HG03135 (cell line): ENCODE measurements at regions not wholly inside any gene's neighbourhood (a gene's known extent, or its start where the extent isn't known, plus 50 kb on each side); places are given as distances from the start of the nearest gene placed in this dataset.
"Not testable (repeated sequence)": the region's sequence is repeated elsewhere in the genome, so short reads cannot be mapped to it uniquely, and the experiment has no call there.

ENCODE experiments used
- ATAC-seq: cut with Tn5 transposase; IDR thresholded peaks from one replicate; pipeline ENCODE4 v1.9.1; 2021; ENCODE audit warnings: mild to moderate bottlenecking, moderate library complexity; ENCODE audit not compliant: unreplicated experiment

DNA sequence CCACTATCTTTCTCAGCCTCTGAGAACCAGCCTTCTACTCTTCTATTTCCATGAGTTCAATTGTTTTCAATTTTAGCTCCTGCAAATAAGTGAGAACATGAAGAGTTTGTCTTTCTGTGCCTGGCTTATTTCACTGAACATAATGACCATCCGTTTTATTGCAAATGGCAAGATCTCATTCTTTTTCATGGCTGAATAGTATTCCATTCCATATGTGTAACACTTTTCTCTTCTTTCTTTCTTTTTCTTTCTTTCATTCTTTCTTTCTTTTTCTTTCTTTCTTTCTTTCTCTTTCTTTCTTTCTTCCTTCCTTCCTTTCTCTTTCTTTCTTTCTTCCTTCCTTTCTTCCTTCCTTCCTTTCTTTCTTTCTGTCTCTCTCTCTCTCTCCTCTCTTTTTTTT is 228.7 kb downstream of the SHOX start:
- no peak for ATAC-seq

DNA sequence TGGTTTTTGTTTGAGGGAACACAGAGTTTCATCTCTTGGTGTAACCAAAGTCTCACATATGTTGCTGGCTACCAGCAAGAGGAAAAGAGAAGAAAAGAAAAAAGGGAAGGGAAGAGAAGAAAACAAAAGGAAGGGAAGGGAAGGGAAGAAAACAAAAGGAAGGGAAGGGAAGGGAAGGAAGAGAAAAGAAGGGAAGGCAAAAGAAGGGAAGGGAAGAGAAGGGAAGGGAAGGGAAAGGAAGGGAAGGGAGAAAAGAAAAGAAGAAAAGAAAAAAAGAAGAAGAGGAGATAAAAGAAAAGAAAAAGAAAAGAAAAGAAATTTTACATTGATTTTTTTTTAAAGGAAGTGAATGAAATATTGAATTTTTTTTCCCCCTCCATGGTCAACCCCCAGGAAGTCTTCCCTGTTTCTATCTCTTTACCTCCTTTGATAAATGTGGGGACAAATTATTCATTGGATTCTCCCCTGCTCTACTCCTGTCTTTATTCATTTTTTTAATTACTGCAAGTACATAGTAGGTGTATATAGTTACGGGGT is 228.0 kb downstream of the SHOX start:
- no peak for ATAC-seq

GRCh38 chrX:857376-857775 is 226.8 kb downstream of the SHOX start:
- no peak for ATAC-seq

GRCh38 chrX:856566-857290 is 226.1 kb downstream of the SHOX start:
- no peak for ATAC-seq

GRCh38 chrX:853304-853703 is 222.7 kb downstream of the SHOX start:
- no peak for ATAC-seq

DNA sequence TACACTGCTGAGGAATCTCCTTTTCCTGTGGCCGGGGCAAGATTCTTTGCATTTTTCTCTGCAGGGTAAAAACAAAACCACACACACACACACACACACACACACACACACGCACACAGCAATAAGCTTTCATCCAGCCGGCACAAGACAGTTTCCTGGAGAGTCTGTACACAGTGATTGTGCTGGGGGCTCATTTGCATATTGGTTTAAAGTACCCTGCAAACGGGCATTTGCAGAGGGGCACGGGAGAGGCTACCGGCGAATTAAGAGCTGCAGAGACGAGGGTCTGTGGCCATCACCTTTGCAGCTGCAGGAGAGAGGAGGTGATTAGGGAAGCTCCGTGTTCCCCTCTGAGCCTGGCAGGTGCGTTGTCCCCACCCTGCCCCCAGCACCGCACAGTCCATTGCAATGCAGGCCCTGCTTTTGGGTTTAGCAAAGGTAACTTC is 219.9 kb downstream of the SHOX start:
- no peak for ATAC-seq

GRCh38 chrX:848386-848785 is 217.8 kb downstream of the SHOX start:
- no peak for ATAC-seq

DNA sequence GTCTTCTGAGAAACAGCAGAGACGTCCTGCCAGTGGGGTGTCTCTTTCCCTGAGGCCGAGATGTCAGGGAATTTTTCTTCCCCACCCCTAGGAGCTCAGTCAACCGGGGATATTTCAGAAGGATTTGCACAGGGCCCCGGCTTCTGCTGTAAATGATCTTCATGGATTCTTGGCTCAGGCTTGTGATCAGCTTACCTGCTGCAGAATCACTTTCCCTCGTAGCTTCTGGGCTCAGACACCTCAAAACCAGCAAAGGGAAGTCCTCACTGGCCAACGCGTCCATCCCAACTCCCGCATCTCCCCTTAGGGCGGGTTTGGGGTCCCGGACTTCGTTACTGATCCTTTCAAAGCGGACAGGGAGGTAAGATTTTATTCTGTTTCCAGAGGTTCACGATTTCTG is 212.7 kb downstream of the SHOX start:
- no peak for ATAC-seq

GRCh38 chrX:840556-840955 is 210.0 kb downstream of the SHOX start:
- ATAC-seq, result no peak

- ATAC-seq, result not testable (repeated sequence)
Measured at GRCh38 chrX:838666-839065, 208.1 kb downstream of the SHOX start.

DNA sequence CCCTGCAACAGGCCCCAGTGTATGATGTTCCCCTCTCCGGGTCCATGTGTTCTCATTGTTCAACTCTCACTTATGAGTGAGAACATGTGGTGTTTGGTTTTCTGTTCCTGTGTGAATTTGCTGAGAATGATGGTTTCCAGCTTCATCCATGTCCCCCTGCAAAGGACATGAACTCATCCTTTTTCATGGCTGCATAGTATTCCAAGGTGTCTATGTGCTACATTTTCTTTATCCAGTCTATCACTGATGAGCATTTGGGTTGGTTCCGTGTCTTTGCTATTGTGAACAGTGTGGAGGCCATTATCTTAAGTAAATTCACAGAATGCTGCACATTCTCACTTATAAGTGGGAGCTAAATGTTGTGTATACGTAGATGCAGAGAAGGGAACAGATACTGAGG is 205.3 kb downstream of the SHOX start:
- ATAC-seq, result not testable (repeated sequence)

- no peak for ATAC-seq
Measured at GRCh38 chrX:830532-830931, 199.9 kb downstream of the SHOX start.

DNA sequence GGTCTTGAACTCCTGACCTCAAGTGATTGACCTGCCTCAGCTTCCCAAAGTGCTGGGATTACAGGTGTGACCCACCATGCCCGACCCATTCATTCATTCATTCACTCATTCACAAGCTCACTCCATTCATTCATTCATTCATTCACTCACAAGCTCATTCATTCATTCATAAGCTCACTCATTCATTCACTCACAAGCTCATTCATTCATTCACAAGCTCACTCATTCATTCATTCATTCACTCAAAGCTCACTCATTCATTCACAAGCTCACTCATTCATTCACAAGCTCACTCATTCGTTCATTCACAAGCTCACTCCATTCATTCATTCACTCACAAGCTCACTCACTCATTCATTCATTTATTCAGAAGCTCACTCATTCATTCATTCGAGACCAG is 198.6 kb downstream of the SHOX start:
- no peak for ATAC-seq

DNA sequence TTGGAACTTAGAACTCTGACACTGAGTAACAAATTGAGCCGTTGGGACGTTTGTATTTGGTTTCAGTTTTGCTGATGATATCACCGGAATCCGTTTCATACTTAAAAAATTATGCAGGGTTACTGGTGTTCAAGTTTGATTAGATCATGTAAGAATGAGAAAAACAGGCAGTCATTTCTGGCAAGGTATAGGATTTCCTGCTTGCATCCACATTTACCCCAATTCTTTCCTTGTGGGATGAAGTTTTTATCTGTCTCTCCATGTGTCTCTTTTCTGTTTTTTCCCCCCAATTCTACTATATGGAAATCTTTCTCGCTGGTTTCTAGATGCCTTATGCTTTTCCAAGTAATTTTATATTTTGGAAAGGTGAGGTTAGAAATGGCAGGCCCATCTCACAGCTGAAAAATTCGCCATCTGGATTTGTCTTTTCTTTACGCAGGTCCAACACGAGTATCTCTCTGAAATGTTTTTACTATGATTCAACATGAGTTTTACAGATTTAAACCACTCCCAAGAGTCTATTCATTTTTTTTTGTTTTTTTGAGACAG is 197.9 kb downstream of the SHOX start:
- ATAC-seq, result no peak

- ATAC-seq, result no peak
Measured at GRCh38 chrX:826448-826847, 195.9 kb downstream of the SHOX start.

- no peak for ATAC-seq
Measured at GRCh38 chrX:825991-826390, 195.4 kb downstream of the SHOX start.

GRCh38 chrX:823073-823472 is 192.5 kb downstream of the SHOX start:
- ATAC-seq, result not testable (repeated sequence)

- ATAC-seq, result no peak
Measured at GRCh38 chrX:821327-822107, 190.9 kb downstream of the SHOX start.

DNA sequence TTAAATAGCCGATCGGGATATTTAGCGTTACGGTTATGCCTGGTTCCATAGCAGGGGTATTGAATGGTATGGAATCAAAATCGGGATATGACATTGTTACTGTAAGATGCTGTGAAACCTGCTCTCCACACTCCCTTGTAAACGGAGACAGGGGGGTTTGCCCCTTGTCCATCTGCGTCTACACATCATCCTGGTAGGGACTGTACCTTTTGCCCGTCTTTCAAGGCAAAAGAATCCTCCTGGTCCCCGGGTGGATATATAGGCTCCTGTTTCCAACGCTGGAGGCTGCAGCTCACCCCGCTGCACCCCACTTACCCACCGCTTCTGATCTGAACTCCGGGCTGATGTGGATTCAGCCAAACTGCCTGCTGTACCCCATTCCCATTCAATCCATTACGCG is 189.1 kb downstream of the SHOX start:
- no peak for ATAC-seq

DNA sequence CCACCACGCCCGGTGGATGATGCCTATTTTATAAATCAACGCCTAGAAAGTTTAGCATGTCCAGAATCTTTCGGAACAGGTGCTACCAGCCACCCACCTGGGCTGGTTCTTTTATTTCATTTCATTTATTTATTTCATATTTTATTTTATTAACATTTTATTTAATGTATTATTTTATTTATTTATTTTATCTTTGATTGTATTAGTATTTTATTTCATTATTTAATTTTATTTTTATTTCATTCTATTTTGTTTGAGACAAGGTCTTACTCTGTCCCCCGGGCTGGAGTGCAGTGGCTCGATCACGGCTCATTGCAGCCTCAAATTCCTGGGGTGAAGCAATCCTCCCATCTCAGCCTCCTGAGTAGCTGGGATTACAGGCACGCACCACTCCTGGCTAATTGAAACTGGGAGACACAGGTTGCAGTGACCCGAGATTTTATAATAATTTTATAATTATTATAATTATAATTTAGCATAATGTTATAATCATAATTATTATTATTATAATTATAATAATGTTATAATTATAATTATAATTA is 187.2 kb downstream of the SHOX start:
- ATAC-seq, result no peak

DNA sequence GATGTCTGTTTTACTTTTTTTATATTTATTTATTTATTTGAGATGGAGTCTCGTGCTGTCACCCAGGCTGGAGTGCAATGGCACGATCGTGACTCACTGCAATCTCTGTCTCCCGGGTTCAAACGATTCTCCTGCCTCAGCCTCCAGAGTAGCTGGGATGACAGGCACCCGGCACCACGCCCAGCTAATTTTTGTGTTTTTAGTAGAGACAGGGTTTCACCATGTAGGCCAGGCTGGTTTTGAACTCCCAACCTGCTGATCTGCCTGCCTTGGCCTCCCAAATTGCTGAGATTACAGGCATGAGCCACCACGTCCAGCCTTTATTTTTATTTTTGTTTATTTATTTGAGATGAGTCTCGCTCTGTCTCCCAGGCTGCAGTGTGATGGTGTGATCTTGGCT is 186.6 kb downstream of the SHOX start:
- not testable (repeated sequence) for ATAC-seq

GRCh38 chrX:816411-816810 is 185.8 kb downstream of the SHOX start:
- ATAC-seq, result no peak
